ENCODE measurements at regions not wholly inside any gene's neighbourhood (a gene's known extent, or its start where the extent isn't known, plus 50 kb on each side); places are given as distances from the start of the nearest gene placed in this dataset.

DNA sequence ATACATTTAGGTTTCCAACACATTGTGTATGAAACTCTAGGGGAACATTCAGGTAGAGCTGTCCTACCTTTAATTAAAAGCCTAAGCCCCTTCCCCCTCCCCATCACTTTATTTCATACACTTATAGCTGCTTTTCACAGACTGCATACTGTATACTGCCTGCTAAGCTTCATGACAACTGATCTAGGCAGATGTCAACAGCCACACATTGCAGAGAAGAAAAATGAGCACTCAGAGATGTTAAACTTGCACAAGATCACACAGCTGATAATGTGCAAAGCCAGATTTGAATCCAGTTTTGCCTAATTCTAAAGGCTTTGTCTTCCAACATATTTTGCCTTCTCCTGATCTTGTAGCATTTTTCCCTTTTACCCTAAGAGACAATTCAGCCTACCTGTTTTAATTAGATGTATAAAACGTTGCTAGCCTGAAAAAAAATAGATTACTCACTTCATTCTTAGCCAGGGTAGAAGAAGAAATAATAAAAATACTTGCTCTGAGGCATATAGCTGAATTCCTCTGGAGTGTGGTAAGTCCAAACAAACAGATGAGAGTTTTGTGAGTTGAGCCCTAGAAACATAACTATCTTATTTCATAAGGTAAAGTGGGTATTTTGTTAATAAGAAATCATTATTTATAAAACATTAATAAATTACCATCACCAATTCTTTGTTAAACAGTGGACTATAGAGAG lies 56.9 kb upstream of the CAST start:
- no peak for TF ChIP-seq CTCF (IDR thresholded peaks at IDR 0.05; ENCODE audit: insufficient read depth, low read length, missing control alignments)
- ChIA-PET POLR2A (interaction anchor here (0.8 kb wide), 1 partner anchor 234 kb away, joined by 3 read pairs; no protein-coding TSS in a partner anchor), CTCF (interaction anchor here (1.1 to 18.5 kb wide), 7 partner anchors 7 to 262 kb away, joined by 3 to 662 read pairs (median 4); no protein-coding TSS in a partner anchor)
- DNase-seq (ENCODE audit: low read depth, low spot score) = no peak
- no peak overlapping the region for H3K4me3 ChIP-seq (ENCODE audit: low read depth, low read length)

- no peak for TF ChIP-seq CTCF (IDR thresholded peaks at IDR 0.05; ENCODE audit: insufficient read depth, low read length, missing control alignments)
- ChIA-PET POLR2A (no interaction called here), CTCF (interaction anchor here (1.3 to 7.6 kb wide), 3 partner anchors 6 to 269 kb away, joined by 4 to 86 read pairs (median 55); no protein-coding TSS in a partner anchor)
- no peak for DNase-seq (ENCODE audit: low read depth, low spot score)
- H3K4me3 ChIP-seq (ENCODE audit: low read depth, low read length) = no peak overlapping the region
These were observed 52.8 kb upstream of the CAST start for GRCh38 chr5:96609369-96609768.

DNA sequence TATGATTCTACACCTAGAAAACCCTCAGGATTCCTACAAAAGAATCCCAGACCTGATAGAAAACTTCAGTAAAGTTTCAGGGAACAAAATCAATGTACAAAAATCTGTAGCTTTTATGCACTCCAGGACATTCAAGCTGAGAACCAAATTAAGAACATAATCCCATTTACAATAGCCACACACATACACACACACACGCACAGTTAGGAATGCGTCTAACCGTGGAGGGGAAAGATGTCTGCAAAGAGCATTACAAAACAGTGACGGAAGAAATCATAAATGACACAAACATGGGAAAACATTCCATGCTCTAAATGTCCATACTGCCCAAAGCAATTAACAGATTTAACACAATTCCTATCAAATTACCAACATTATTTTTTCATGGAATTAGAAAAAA lies 51.4 kb upstream of the CAST start:
- no peak for DNase-seq (ENCODE audit: low read depth, low spot score)
- no peak overlapping the region for H3K4me3 ChIP-seq (ENCODE audit: low read depth, low read length)
- ChIA-PET CTCF (interaction anchor here (2.0 to 7.6 kb wide), 3 partner anchors 7 to 266 kb away, joined by 4 to 86 read pairs (median 55); no protein-coding TSS in a partner anchor), POLR2A (no interaction called here)
- no peak for TF ChIP-seq CTCF (IDR thresholded peaks at IDR 0.05; ENCODE audit: insufficient read depth, low read length, missing control alignments)

DNA sequence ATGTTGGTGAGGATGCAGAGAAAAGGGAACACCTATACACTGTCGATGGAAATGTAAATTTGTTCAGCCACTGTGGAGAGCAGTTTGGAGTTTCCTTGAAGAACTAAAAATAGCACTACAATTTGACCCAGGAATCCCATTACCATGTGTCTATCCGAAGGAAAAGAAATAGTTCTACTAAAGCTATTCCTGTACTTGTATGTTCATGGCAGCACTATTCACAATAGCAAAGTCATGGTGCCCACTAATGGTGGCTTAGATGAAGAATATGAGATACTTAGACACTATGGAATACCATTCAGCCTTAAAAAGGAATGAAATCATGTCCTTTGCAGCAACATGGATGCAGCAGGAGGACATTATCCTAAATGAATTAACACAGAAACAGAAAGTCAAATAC lies 50.2 kb upstream of the CAST start:
- H3K4me3 ChIP-seq (ENCODE audit: low read depth, low read length) = no peak overlapping the region
- no peak for DNase-seq (ENCODE audit: low read depth, low spot score)
- TF ChIP-seq CTCF (IDR thresholded peaks at IDR 0.05; ENCODE audit: insufficient read depth, low read length, missing control alignments) = no peak
- ChIA-PET POLR2A (interaction anchor here (0.5 kb wide), 1 partner anchor 52 kb away, joined by 3 read pairs; no protein-coding TSS in a partner anchor), CTCF (interaction anchor here (0.6 to 10.0 kb wide), 12 partner anchors 9 to 551 kb away, joined by 3 to 103 read pairs (median 4); no protein-coding TSS in a partner anchor)

Data from AG04449 (cell line).